Suprapubic skin (tissue), 4 donors: ENCODE measurements at regions not wholly inside any gene's neighbourhood (a gene's known extent, or its start where the extent isn't known, plus 50 kb on each side); places are given as distances from the start of the nearest gene placed in this dataset.

Experiments used
- POLR2A ChIP-seq, 2 donors: fragments of 450-650 bp; IDR thresholded peaks; one replicate each; pipeline ENCODE4 v1.6.1; 2017; ENCODE audit warnings: antibody characterized with exemption in 2 of 2, mild to moderate bottlenecking in 2 of 2, moderate library complexity in 2 of 2
- POLR2AphosphoS5 ChIP-seq, 3 donors: sonication (generic); formaldehyde crosslinking; IDR thresholded peaks; one replicate each; pipeline ENCODE4 v1.6.1; 2017; ENCODE audit warnings: antibody characterized with exemption in 3 of 3
- TF ChIP-seq, protein P1 (sequence below), 2 donors: fragments of 200-600 bp in 1 of 2; fragments of 450-650 bp in 1 of 2; sonication (generic) in 1 of 2; IDR thresholded peaks; one replicate each; pipeline ENCODE4 v1.5.1; 2016 to 2019; ENCODE audit warnings: antibody characterized with exemption in 2 of 2, mild to moderate bottlenecking in 1 of 2, moderate library complexity in 1 of 2

- TF ChIP-seq, protein P1, sequence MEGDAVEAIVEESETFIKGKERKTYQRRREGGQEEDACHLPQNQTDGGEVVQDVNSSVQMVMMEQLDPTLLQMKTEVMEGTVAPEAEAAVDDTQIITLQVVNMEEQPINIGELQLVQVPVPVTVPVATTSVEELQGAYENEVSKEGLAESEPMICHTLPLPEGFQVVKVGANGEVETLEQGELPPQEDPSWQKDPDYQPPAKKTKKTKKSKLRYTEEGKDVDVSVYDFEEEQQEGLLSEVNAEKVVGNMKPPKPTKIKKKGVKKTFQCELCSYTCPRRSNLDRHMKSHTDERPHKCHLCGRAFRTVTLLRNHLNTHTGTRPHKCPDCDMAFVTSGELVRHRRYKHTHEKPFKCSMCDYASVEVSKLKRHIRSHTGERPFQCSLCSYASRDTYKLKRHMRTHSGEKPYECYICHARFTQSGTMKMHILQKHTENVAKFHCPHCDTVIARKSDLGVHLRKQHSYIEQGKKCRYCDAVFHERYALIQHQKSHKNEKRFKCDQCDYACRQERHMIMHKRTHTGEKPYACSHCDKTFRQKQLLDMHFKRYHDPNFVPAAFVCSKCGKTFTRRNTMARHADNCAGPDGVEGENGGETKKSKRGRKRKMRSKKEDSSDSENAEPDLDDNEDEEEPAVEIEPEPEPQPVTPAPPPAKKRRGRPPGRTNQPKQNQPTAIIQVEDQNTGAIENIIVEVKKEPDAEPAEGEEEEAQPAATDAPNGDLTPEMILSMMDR (IDR thresholded peaks at IDR 0.05) = peak; percentile 12 to 58
- TF ChIP-seq POLR2A (IDR thresholded peaks at IDR 0.05) = no peak
- no peak for TF ChIP-seq POLR2AphosphoS5 (IDR thresholded peaks at IDR 0.05)
Observed at GRCh38 chr22:22060200-22061084, 77.9 kb upstream of the TOP3B start.
